HUES64 (cell line): ENCODE measurements at regions not wholly inside any gene's neighbourhood (a gene's known extent, or its start where the extent isn't known, plus 50 kb on each side); places are given as distances from the start of the nearest gene placed in this dataset.
A peak's percentile ranks its signal among the peaks of the same experiment; 100 is the strongest.
"Not testable (repeated sequence)": the region's sequence is repeated elsewhere in the genome, so short reads cannot be mapped to it uniquely, and the experiment has no call there.

Experiments
- H3K27ac ChIP-seq: 2 replicates; pipeline ENCODE4 v1.7.0; 2013; ENCODE audit warnings: low read depth, low read length, inconsistent platforms
- H3K27me3 ChIP-seq: 2 replicates; pipeline ENCODE4 v1.6.1; 2013; ENCODE audit warnings: mild to moderate bottlenecking, low read length; ENCODE audit not compliant: insufficient read depth
- H3K36me3 ChIP-seq: 2 replicates; pipeline ENCODE4 v1.6.1; 2013; ENCODE audit warnings: mild to moderate bottlenecking, low read length; ENCODE audit not compliant: insufficient read depth
- H3K4me1 ChIP-seq: 2 replicates; pipeline ENCODE4 v1.6.1; 2013; ENCODE audit warnings: mild to moderate bottlenecking, low read length, moderate library complexity; ENCODE audit not compliant: insufficient read depth
- H3K4me3 ChIP-seq: 2 replicates; pipeline ENCODE4 v1.5.1; 2013; ENCODE audit warnings: mild to moderate bottlenecking, low read length, moderate library complexity
- H3K9ac ChIP-seq: 2 replicates; pipeline ENCODE4 v1.6.1; 2013; ENCODE audit warnings: mild to moderate bottlenecking, low read depth, low read length
- H3K9me3 ChIP-seq: 2 replicates; pipeline ENCODE4 v1.6.1; 2013; ENCODE audit warnings: low read depth, low read length; ENCODE audit not compliant: insufficient read depth
- WGBS: fragments of 150-250, 120-280 bp; methylation state at CpG from one replicate; pipeline ENCODE4 v1.1.7; 2013; ENCODE audit warnings: missing lambda C conversion rate; 5-methylcytosine and 5-hydroxymethylcytosine counted together

GRCh38 chr21:6493957-6494356, 4027.4 kb upstream of the TPTE start:
- H3K36me3 ChIP-seq, H3K27me3 ChIP-seq, H3K4me1 ChIP-seq, H3K9ac ChIP-seq, H3K9me3 ChIP-seq, H3K27ac ChIP-seq, H3K4me3 ChIP-seq: not testable (repeated sequence)
- WGBS: no CpG with 5 or more reads among the region's 4 CpGs

GRCh38 chr21:6496356-6496755, 4025.0 kb upstream of the TPTE start:
- not testable (repeated sequence) for H3K9me3 ChIP-seq, H3K4me3 ChIP-seq, H3K27me3 ChIP-seq, H3K4me1 ChIP-seq, H3K36me3 ChIP-seq, H3K27ac ChIP-seq, H3K9ac ChIP-seq
- WGBS: no CpG with 5 or more reads among the region's 5 CpGs

- H3K36me3 ChIP-seq, H3K4me1 ChIP-seq, H3K27ac ChIP-seq, H3K9me3 ChIP-seq, H3K27me3 ChIP-seq: not testable (repeated sequence)
- WGBS: 0% methylated on average over 17 of the region's 55 CpGs
- peak overlapping the region; percentile 70; the same call in 1 of the 2 replicates for H3K9ac ChIP-seq
- peak overlapping the region; percentile 49 for H3K4me3 ChIP-seq
Observed at GRCh38 chr21:6498716-6499115, 4022.7 kb upstream of the TPTE start.

- not testable (repeated sequence) for H3K27ac ChIP-seq, H3K9ac ChIP-seq, H3K27me3 ChIP-seq, H3K9me3 ChIP-seq, H3K4me3 ChIP-seq, H3K36me3 ChIP-seq, H3K4me1 ChIP-seq
- WGBS: 0% methylated on average over 15 of the region's 66 CpGs
Observed at GRCh38 chr21:6499128-6499826, 4022.1 kb upstream of the TPTE start.

GRCh38 chr21:6499866-6500265, 4021.5 kb upstream of the TPTE start:
- not testable (repeated sequence) for H3K27me3 ChIP-seq, H3K4me3 ChIP-seq, H3K36me3 ChIP-seq

GRCh38 chr21:6500681-6501080, 4020.7 kb upstream of the TPTE start:
- H3K4me1 ChIP-seq, H3K27me3 ChIP-seq, H3K9me3 ChIP-seq, H3K27ac ChIP-seq, H3K9ac ChIP-seq, H3K4me3 ChIP-seq, H3K36me3 ChIP-seq: not testable (repeated sequence)
- no CpG with 5 or more reads among the region's 7 CpGs for WGBS

More at GRCh38 chr21:6499866-6500265, 4021.5 kb upstream of the TPTE start:
- not testable (repeated sequence) for H3K9ac ChIP-seq, H3K27ac ChIP-seq, H3K9me3 ChIP-seq, H3K4me1 ChIP-seq
- WGBS: no CpG with 5 or more reads among the region's 16 CpGs

- H3K9me3 ChIP-seq, H3K9ac ChIP-seq, H3K4me1 ChIP-seq, H3K27ac ChIP-seq, H3K4me3 ChIP-seq, H3K27me3 ChIP-seq, H3K36me3 ChIP-seq: not testable (repeated sequence)
- WGBS: 71% methylated on average over 3 of the region's 10 CpGs
Observed at GRCh38 chr21:6506167-6506894, 4015.1 kb upstream of the TPTE start.

- H3K9me3 ChIP-seq, H3K27me3 ChIP-seq, H3K4me3 ChIP-seq, H3K36me3 ChIP-seq, H3K9ac ChIP-seq, H3K27ac ChIP-seq, H3K4me1 ChIP-seq: not testable (repeated sequence)
- WGBS: no CpG with 5 or more reads among the region's 4 CpGs
Observed at GRCh38 chr21:6507632-6508031, 4013.8 kb upstream of the TPTE start.

- WGBS: no CpG with 5 or more reads among the region's 7 CpGs
- not testable (repeated sequence) for H3K4me1 ChIP-seq
Observed at GRCh38 chr21:6521777-6522176, 3999.6 kb upstream of the TPTE start.

GRCh38 chr21:6526213-6526612, 3995.2 kb upstream of the TPTE start:
- not testable (repeated sequence) for H3K4me3 ChIP-seq, H3K9ac ChIP-seq, H3K36me3 ChIP-seq, H3K27me3 ChIP-seq, H3K9me3 ChIP-seq, H3K27ac ChIP-seq, H3K4me1 ChIP-seq
- WGBS: no CpG with 5 or more reads among the region's 10 CpGs

More at GRCh38 chr21:6521777-6522176, 3999.6 kb upstream of the TPTE start:
- not testable (repeated sequence) for H3K27me3 ChIP-seq, H3K9ac ChIP-seq, H3K36me3 ChIP-seq, H3K4me3 ChIP-seq, H3K27ac ChIP-seq, H3K9me3 ChIP-seq

GRCh38 chr21:6530655-6531054, 3990.7 kb upstream of the TPTE start:
- H3K36me3 ChIP-seq, H3K9me3 ChIP-seq, H3K27me3 ChIP-seq, H3K27ac ChIP-seq, H3K4me3 ChIP-seq, H3K4me1 ChIP-seq, H3K9ac ChIP-seq: not testable (repeated sequence)
- no CpG with 5 or more reads among the region's 8 CpGs for WGBS

GRCh38 chr21:6533261-6533660, 3988.1 kb upstream of the TPTE start:
- not testable (repeated sequence) for H3K36me3 ChIP-seq, H3K27me3 ChIP-seq, H3K27ac ChIP-seq, H3K9me3 ChIP-seq, H3K4me3 ChIP-seq, H3K4me1 ChIP-seq, H3K9ac ChIP-seq
- WGBS: no CpG with 5 or more reads among the region's 25 CpGs
